Right lobe of liver (tissue), 4 donors: ENCODE measurements at regions not wholly inside any gene's neighbourhood (a gene's known extent, or its start where the extent isn't known, plus 50 kb on each side); places are given as distances from the start of the nearest gene placed in this dataset.

ENCODE experiments used
- CTCF ChIP-seq, 4 donors: fragments of 200-600 bp in 3 of 4; fragments of 450-650 bp in 1 of 4; IDR thresholded peaks; one replicate each; pipeline versions ENCODE4 v1.5.1 to v1.8.0; 2016 to 2022; ENCODE audit warnings: antibody characterized with exemption in 4 of 4, mild to moderate bottlenecking in 2 of 4
- POLR2A ChIP-seq: fragments of 450-650 bp; IDR thresholded peaks from one replicate; pipeline ENCODE4 v1.6.1; 2017; ENCODE audit warnings: antibody characterized with exemption, mild to moderate bottlenecking
- donor health status: DM: no; HTN: no; CAD: no.
- donor health status: DM: no; HTN: no; CAD: no.
- donor health status: DM: no; HTN: yes; CAD: no.

- TF ChIP-seq CTCF (IDR thresholded peaks at IDR 0.05) (no peak), POLR2A (no peak)
Measured at GRCh38 chr3:83802801-83803200, 1156.0 kb upstream of the CADM2 start.
